IMR-90 (cell line): ENCODE measurements at regions not wholly inside any gene's neighbourhood (a gene's known extent, or its start where the extent isn't known, plus 50 kb on each side); places are given as distances from the start of the nearest gene placed in this dataset.

Experiments
- ATAC-seq: fragments of 200-7000 bp; cut with Tn5 transposase; 2 replicates; pipeline ENCODE4 v1.9.1; 2020; ENCODE audit warnings: low read depth, mild to moderate bottlenecking, moderate library complexity
- BruUV-seq: library from RNA; stranded (reverse); fragments of 400-500 nt; replicated peaks from 2 replicates; lab custom pipeline; 2021; lab: Mats Ljungman, UMichigan
- CTCF ChIA-PET: fragments of 300-600 bp; formaldehyde crosslinking; extraction: SDS; loops from one replicate; lab custom pipeline; 2021; ENCODE audit warnings: antibody characterized with exemption; lab: Yijun Ruan, JAX
- POLR2A ChIA-PET: fragments of 300-600 bp; sonication (Branson Sonifier 250); formaldehyde crosslinking; loops from one replicate; lab custom pipeline; 2022; ENCODE audit warnings: antibody characterized with exemption; ENCODE audit not compliant: unreplicated experiment; lab: Charles Lee
- DNase-seq: peaks from one replicate; pipeline ENCODE4 v3.0.0; 2013
- H2AFZ ChIP-seq: replicated peaks from 2 replicates; pipeline ENCODE3; 2013; ENCODE audit warnings: low read length, mild to moderate bottlenecking; ENCODE audit not compliant: poor library complexity
- H2AK5ac ChIP-seq: 2 replicates; pipeline ENCODE4 v1.6.1; 2013; ENCODE audit warnings: low read depth, low read length, inconsistent platforms
- H2AK9ac ChIP-seq: replicated peaks from 2 replicates; pipeline ENCODE3; 2013; ENCODE audit warnings: mild to moderate bottlenecking, low read depth, low read length, moderate library complexity; ENCODE audit not compliant: poor library complexity
- H2BK120ac ChIP-seq: 2 replicates; pipeline ENCODE4 v1.6.1; 2013; ENCODE audit warnings: low read depth, low read length, inconsistent platforms
- H2BK15ac ChIP-seq: 3 replicates; pipeline ENCODE4 v1.6.1; 2013; ENCODE audit warnings: low read depth, low read length, inconsistent platforms
- H2BK20ac ChIP-seq: 2 replicates; pipeline ENCODE4 v1.6.1; 2013; ENCODE audit warnings: low read depth, mild to moderate bottlenecking, inconsistent platforms, low read length, moderate library complexity
- H2BK5ac ChIP-seq: 2 replicates; pipeline ENCODE4 v1.6.1; 2013; ENCODE audit warnings: mild to moderate bottlenecking, low read depth, low read length, inconsistent platforms; ENCODE audit not compliant: poor library complexity, severe bottlenecking
- H3K14ac ChIP-seq: replicated peaks from 2 replicates; pipeline ENCODE4 v1.6.1; 2013; ENCODE audit warnings: low read depth, low read length, inconsistent platforms
- H3K18ac ChIP-seq: 2 replicates; pipeline ENCODE4 v1.6.1; 2013; ENCODE audit warnings: low read depth, low read length, control low read depth
- H3K23ac ChIP-seq: 2 replicates; pipeline ENCODE4 v1.6.1; 2013; ENCODE audit warnings: low read depth, low read length, inconsistent platforms
- H3K27ac ChIP-seq: 2 replicates; pipeline ENCODE4 v1.5.1; 2013; ENCODE audit warnings: mild to moderate bottlenecking, control low read depth, low read length; ENCODE audit not compliant: insufficient read depth
- H3K27me3 ChIP-seq: 2 replicates; pipeline ENCODE4 v1.6.1; 2013; ENCODE audit warnings: low read length; ENCODE audit not compliant: control insufficient read depth, insufficient read depth
- H3K36me3 ChIP-seq: 2 replicates; pipeline ENCODE4 v1.6.1; 2013; ENCODE audit warnings: low read length, mixed read lengths; ENCODE audit not compliant: control insufficient read depth, insufficient read depth
- H3K4ac ChIP-seq: 2 replicates; pipeline ENCODE4 v1.6.1; 2013; ENCODE audit warnings: low read depth, low read length, inconsistent platforms
- H3K4me1 ChIP-seq: 2 replicates; pipeline ENCODE4 v1.6.1; 2013; ENCODE audit warnings: low read length, mixed read lengths; ENCODE audit not compliant: control insufficient read depth, insufficient read depth
- H3K4me2 ChIP-seq: 2 replicates; pipeline ENCODE4 v1.6.1; 2013; ENCODE audit warnings: low read depth, mild to moderate bottlenecking, control low read depth, low read length, moderate library complexity
- H3K4me3 ChIP-seq: 2 replicates; pipeline ENCODE4 v1.5.1; 2013; ENCODE audit warnings: low read depth, mild to moderate bottlenecking, control low read depth, low read length, moderate library complexity; ENCODE audit not compliant: insufficient read depth
- H3K56ac ChIP-seq: 2 replicates; pipeline ENCODE4 v1.6.1; 2013; ENCODE audit warnings: low read length, inconsistent platforms; ENCODE audit not compliant: insufficient read depth; ENCODE audit errors: extremely low read depth
- H3K79me1 ChIP-seq, 2 experiments: 2 replicates each; pipeline ENCODE4 v1.6.1; 2013; ENCODE audit warnings: low read length in 2 of 2, inconsistent platforms in 1 of 2, low read depth in 1 of 2
- H3K9ac ChIP-seq: 2 replicates; pipeline ENCODE4 v1.6.1; 2013; ENCODE audit warnings: low read depth, low read length, control low read depth
- H3K9me1 ChIP-seq: 2 replicates; pipeline ENCODE4 v1.6.1; 2013; ENCODE audit warnings: low read length, inconsistent platforms; ENCODE audit not compliant: insufficient read depth
- H3K9me3 ChIP-seq: 2 replicates; pipeline ENCODE4 v1.6.1; 2013; ENCODE audit warnings: low read length; ENCODE audit not compliant: control insufficient read depth, insufficient read depth
- H4K20me1 ChIP-seq: 2 replicates; pipeline ENCODE4 v1.6.1; 2013; ENCODE audit warnings: low read length, inconsistent platforms; ENCODE audit not compliant: insufficient read depth
- H4K5ac ChIP-seq: 2 replicates; pipeline ENCODE4 v1.6.1; 2013; ENCODE audit warnings: mild to moderate bottlenecking, low read depth, low read length, control low read depth
- H4K8ac ChIP-seq, 2 experiments: 2 replicates each; pipeline ENCODE4 v1.6.1; 2013; ENCODE audit warnings: low read depth in 2 of 2, low read length in 2 of 2, control low read depth in 1 of 2, inconsistent platforms in 1 of 2
- H4K91ac ChIP-seq: 2 replicates; pipeline ENCODE4 v1.6.1; 2013; ENCODE audit warnings: low read depth, low read length, inconsistent platforms; ENCODE audit not compliant: insufficient read depth
- BHLHE40 ChIP-seq: fragments of 150-350 bp; IDR thresholded peaks from 2 replicates; pipeline ENCODE4 v1.6.1; 2016; ENCODE audit warnings: mild to moderate bottlenecking, low read depth, low read length
- CEBPB ChIP-seq: IDR thresholded peaks from 2 replicates; pipeline ENCODE4 v1.6.1; 2012; ENCODE audit warnings: low read depth, low read length, improper control_type of control experiment
- CHD1 ChIP-seq: IDR thresholded peaks from 2 replicates; pipeline ENCODE4 v1.6.1; 2012; ENCODE audit warnings: low read depth, low read length, improper control_type of control experiment
- CTCF ChIP-seq: conservative IDR thresholded peaks from 2 replicates; pipeline ENCODE4 v1.5.1; 2012; ENCODE audit warnings: mild to moderate bottlenecking, low read depth, low read length, improper control_type of control experiment
- ELK1 ChIP-seq: fragments of 150-350 bp; IDR thresholded peaks from 2 replicates; pipeline ENCODE4 v1.6.1; 2016; ENCODE audit warnings: low read depth, mild to moderate bottlenecking, low read length, moderate library complexity, borderline replicate concordance
- FOS ChIP-seq: fragments of 150-350 bp; IDR thresholded peaks from 2 replicates; pipeline ENCODE4 v1.6.1; 2016; ENCODE audit warnings: low read depth, low read length
- MAFK ChIP-seq: IDR thresholded peaks from 2 replicates; pipeline ENCODE4 v1.6.1; 2012; ENCODE audit warnings: low read depth, low read length, improper control_type of control experiment
- MAZ ChIP-seq: IDR thresholded peaks from 2 replicates; pipeline ENCODE4 v1.6.1; 2012; ENCODE audit warnings: low read depth, mild to moderate bottlenecking, low read length, improper control_type of control experiment, moderate library complexity, borderline replicate concordance
- MXI1 ChIP-seq: IDR thresholded peaks from 2 replicates; pipeline ENCODE4 v1.6.1; 2012; ENCODE audit warnings: low read depth, mild to moderate bottlenecking, low read length, moderate library complexity, borderline replicate concordance
- NFE2L2 ChIP-seq: fragments of 150-350 bp; IDR thresholded peaks from 2 replicates; pipeline ENCODE4 v1.6.1; 2016; ENCODE audit warnings: low read depth, mild to moderate bottlenecking, low read length
- POLR2A ChIP-seq: IDR thresholded peaks from 2 replicates; pipeline ENCODE4 v1.6.1; 2012; ENCODE audit warnings: mild to moderate bottlenecking, low read depth, low read length
- RAD21 ChIP-seq: IDR thresholded peaks from 2 replicates; pipeline ENCODE4 v1.6.1; 2012; ENCODE audit warnings: low read length, improper control_type of control experiment
- RCOR1 ChIP-seq: IDR thresholded peaks from 2 replicates; pipeline ENCODE4 v1.6.1; 2012; ENCODE audit warnings: mild to moderate bottlenecking, low read length, improper control_type of control experiment; ENCODE audit not compliant: insufficient replicate concordance
- RFX5 ChIP-seq: IDR thresholded peaks from 2 replicates; pipeline ENCODE4 v1.8.0; 2012; ENCODE audit warnings: low read depth, mild to moderate bottlenecking, low read length, moderate library complexity
- SMC3 ChIP-seq: fragments of 150-350 bp; IDR thresholded peaks from 2 replicates; pipeline ENCODE4 v1.6.1; 2016; ENCODE audit warnings: low read depth, mild to moderate bottlenecking, antibody characterized with exemption, low read length, moderate library complexity
- USF2 ChIP-seq: fragments of 150-350 bp; IDR thresholded peaks from 2 replicates; pipeline ENCODE4 v1.6.1; 2017; ENCODE audit warnings: mild to moderate bottlenecking, antibody characterized with exemption, low read length, low read depth
- WGBS, 2 experiments: methylation state at CpG; one replicate each; pipeline versions ENCODE4 v1.1.5 to v1.1.7; 2013; ENCODE audit warnings: missing lambda C conversion rate in 2 of 2; ENCODE audit not compliant: insufficient read length in 1 of 2; ENCODE audit errors: extremely low coverage in 2 of 2; 5-methylcytosine and 5-hydroxymethylcytosine counted together
- dilution Hi-C: fragments of 300-500 bp; cut with HindIII; formaldehyde crosslinking; loops from one replicate; pipeline ENCODE4 v1.14.3; 2018; ENCODE audit warnings: low sequenced_read_pairs; ENCODE audit not compliant: unreplicated experiment
- in situ Hi-C: fragments of 300-500 bp; cut with MboI; formaldehyde crosslinking; loops from 3 replicates; pipeline ENCODE4 v1.14.3; 2019; ENCODE audit warnings: low sequenced_read_pairs, inconsistent platforms, mixed read lengths
- intact Hi-C: fragments of 100-400 bp; cut with micrococcal nuclease; formaldehyde crosslinking; loops from 2 replicates; pipeline ENCODE4 v1.10.0; 2022

GRCh38 chr16:80258407-80258806 lies 282.4 kb upstream of the DYNLRB2 start:
- no peak overlapping the region for H2AK5ac ChIP-seq
- no peak overlapping the region for H3K9ac ChIP-seq
- H3K36me3 ChIP-seq, result no peaks in the 10 kb centered on the region
- no peak overlapping the region for H4K5ac ChIP-seq
- TF ChIP-seq POLR2A (no peak), FOS (no peak), NFE2L2 (no peak), USF2 (no peak), MAZ (no peak), CTCF (no peak), RCOR1 (no peak), SMC3 (no peak), RAD21 (no peak), MXI1 (no peak), CEBPB (no peak), MAFK (no peak), RFX5 (no peak), BHLHE40 (no peak), CHD1 (no peak), ELK1 (no peak)
- H4K20me1 ChIP-seq, result no peaks in the 10 kb centered on the region
- ChIA-PET POLR2A (no interaction called here), CTCF (no interaction called here)
- no peak overlapping the region for H2BK120ac ChIP-seq
- H4K8ac ChIP-seq, result no peak overlapping the region
- no peak overlapping the region for H3K56ac ChIP-seq
- H3K27me3 ChIP-seq, result no peaks in the 10 kb centered on the region; the same call in 1 of the 2 replicates
- H3K4me2 ChIP-seq, result no peak overlapping the region
- H2AK9ac ChIP-seq, result no peak overlapping the region
- H2BK20ac ChIP-seq, result no peak overlapping the region
- in situ Hi-C loops (no loop called here), dilution Hi-C loops (no loop called here), intact Hi-C loops (no loop called here)
- ATAC-seq, result no peak
- H3K4me1 ChIP-seq, result no peaks in the 10 kb centered on the region
- WGBS, 2 experiments, result no CpG with 5 or more reads among the region's 3 CpGs
- no peak overlapping the region for H2BK5ac ChIP-seq
- H3K4ac ChIP-seq, result no peak overlapping the region
- H3K4me3 ChIP-seq, result no peak overlapping the region
- no peaks in the 10 kb centered on the region for H3K79me1 ChIP-seq
- no peak for DNase-seq
- no peak overlapping the region for H2AFZ ChIP-seq
- H4K91ac ChIP-seq, result no peak overlapping the region
- no peaks in the 10 kb centered on the region for H3K9me1 ChIP-seq
- no peak overlapping the region for H2BK15ac ChIP-seq
- H3K23ac ChIP-seq, result no peak overlapping the region
- no TSS peak for BruUV-seq
- no peaks in the 10 kb centered on the region for H3K9me3 ChIP-seq
- no peak overlapping the region for H3K14ac ChIP-seq
- no peak overlapping the region for H3K27ac ChIP-seq
- H3K18ac ChIP-seq, result no peak overlapping the region
